Fibroblast of upper back skin (primary cell): ENCODE measurements at regions not wholly inside any gene's neighbourhood (a gene's known extent, or its start where the extent isn't known, plus 50 kb on each side); places are given as distances from the start of the nearest gene placed in this dataset.

Experiments
- DNase-seq: peaks from one replicate; pipeline ENCODE4 v3.0.0-alpha.2; 2013

DNA sequence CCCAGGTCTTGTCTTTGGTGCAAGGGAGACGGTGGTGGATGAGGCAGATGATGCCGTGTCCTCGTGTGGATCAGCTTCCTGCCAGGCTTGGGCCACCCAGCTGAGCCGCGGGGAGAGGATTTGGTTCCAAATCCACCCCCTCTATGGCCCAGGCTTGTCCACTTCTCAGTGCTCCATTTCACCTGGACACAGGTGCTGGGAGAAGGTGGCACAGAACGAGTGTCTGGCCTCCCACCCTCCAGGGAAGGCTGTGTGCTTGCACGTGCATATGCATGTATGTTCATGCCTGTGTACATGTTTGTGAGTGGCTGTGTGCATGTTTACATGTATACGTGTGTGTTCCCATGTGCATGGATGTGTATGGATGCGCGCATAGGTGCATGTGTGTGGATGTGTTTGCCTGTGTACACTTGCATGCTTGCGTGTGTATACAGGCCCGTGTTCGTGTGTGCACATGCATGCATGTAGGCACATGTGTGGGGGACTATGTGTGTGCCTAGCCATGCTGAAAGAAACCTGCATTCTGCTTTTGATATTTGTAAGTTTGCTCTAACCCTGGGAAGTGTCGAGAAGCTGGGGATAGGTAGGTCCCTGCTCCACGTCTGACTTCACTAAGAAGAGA is 196.3 kb downstream of the IRF8 start:
- DNase-seq: no peak

DNA sequence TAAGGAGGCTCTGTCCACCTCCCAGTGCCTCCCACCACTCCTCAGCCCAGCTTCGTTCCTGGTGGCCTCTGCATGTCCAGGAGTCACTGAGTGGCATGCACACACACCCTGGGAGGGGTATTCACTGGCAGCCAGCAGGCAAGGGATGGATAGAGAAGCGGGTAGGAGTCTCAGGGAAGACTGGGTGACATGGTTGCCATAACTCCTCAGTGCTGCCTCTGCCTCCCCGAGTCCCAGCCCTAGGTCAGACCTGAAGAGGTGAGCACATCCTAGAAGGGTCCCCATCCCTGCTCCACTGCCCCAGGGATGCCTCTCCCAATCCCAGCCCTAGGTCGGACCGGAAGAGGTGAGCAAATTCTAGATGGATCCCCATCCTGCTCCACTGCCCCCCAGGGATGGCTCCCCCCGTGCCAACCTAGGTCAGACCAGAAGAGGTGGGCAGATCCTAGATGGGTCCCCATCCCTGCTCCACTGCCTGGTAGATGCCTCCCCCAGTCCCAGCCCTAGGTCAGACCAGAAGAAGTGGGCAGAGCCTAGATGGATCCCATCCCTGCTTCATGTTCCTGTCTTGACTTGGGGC is 197.0 kb downstream of the IRF8 start:
- no peak for DNase-seq

DNA sequence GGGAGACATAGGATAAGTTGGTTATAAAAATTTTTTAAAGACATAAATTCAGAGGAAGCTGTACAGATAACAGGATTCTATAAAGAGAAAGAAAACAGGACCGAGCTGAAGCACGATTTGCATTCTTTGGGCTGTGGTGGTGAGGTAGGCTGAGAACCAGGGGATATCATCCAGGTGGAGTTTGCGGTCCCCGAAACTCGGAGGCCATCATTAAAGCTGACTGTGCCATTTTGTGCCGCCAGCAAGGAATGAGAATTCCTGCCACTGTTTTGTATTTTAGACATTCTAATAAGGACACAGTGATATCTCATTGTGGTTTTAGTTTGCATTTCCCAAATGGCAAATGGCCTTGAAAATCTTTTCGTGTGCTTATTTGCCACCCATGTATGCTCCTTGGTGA is 197.9 kb downstream of the IRF8 start:
- DNase-seq: no peak

DNA sequence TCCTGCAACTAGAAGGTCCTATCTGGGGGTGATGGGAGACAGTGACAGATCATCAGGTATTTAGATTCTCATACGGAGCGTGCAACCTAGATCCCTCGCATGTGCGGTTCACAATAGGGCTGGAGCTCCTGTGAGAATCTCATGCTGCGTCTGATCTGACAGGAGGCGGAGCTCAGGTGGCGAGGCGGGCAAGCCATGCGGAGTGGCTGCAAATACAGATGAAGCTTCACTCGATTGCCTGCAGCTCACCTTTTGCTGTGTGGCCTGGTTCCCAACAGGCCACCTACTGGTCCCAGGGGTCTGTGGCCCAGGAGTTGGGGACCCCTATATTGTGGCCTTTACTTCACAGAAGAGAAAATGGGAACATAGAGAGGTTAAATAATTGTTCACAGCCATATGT is 200.4 kb downstream of the IRF8 start:
- no peak for DNase-seq

DNA sequence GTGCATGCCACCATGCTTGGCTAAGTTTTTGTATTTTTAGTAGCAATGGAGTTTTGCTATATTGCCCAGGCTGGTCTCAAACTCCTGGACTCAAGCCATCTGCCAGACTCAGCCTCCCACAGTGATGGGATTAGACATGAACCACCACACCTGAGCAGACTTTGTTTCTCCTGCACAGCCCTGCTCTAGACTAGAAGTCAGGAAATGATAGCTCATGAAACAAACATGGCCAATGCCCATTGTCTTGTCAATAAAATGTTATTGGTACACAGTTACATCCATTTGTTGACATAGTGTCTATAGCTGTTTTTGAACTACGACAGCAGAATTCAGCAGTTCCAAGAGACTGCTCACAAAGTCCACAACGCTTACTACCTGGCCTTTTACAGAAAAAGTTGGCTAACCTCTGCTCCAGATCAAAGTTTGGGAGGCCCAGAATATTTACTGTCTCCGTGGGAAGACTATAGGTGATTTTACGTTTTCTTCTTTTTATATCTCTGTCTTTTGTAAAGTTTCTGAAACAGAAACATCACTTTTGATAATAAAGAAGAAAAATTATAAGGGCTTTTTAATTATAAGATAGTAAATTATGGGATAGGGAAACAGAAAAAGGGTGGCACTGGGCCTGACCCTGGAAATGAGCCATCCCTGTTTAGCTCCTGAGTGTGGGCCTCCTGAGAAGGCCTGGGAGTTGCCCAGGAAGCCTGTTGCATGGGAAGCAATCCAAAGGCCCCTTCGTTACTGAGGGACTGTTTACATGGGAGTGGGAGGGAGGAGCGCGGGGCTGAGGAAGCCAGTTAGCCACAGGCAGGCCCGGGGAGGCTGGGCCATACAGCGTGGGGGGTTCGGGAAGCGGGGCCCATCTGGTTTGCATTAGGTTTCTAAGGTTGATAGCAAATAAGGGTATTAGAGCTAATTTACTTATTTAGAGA is 201.5 kb downstream of the IRF8 start:
- peak; percentile 45 for DNase-seq

DNA sequence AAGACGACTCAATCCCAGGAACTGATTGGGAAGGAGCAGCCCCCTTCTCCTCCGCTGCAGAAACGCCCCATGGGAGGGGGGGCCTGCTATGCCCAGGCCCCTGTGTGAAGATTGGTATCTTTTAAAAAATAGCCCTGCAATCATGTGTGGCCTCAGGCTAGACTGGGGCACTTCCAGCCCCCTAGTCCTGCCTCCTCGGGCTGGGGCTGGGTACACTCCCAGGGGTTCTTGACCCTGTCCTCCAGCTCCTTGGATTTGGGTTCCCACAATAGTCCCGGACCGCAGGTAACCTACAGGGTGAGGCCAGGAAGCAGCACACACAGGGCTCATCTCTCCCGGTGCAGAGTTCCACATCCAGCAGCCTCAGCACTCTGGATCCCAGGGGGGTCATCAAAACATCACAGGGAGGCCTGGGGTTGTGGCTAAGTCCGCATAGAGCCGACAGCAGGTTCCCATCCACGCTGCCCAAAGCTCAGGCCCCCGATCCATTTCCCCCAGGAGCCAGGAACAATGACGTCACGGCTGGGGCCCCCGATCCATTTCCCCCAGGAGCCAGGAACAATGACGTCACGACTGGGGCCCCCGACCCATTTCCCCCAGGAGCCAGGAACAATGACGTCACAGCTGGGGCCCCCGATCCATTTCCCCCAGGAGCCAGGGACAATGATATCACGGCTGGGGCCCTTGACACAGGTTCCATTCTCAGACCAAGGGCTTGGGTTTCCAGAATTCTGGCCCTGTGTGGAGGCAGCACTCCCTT is 202.4 kb downstream of the IRF8 start:
- DNase-seq: no peak

DNA sequence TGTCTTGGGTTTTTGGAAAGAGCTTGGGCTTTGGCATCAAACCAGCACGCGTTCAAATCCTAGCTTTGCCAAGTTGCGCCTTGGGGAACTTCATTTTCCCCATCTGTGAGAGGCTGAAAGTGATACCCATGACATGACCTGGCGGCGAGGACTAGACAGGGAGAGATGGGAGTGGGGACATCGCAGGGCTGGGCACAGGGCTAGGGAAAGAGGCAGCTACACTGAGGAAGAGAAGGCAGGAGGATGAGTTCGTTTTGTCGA is 202.9 kb downstream of the IRF8 start:
- no peak for DNase-seq

DNA sequence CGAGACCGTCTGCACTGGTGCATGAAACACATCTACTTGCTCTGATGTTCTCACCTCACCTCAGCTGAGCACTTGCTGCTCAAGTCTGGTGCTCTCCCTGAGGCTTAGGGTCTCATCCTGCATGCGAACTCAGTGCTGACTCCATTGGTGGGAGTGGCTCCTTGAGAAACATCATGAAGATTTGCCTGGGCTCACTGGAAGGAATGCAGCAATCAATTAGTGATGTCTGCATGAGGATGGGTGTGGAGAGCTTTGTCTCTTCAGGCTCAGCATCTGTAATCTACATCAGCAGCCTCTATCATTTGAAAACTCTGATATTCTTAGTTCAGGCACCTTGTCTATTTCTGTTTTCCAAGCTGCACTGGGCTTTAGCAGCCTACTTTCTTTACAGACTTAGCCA is 204.4 kb downstream of the IRF8 start:
- no peak for DNase-seq

DNA sequence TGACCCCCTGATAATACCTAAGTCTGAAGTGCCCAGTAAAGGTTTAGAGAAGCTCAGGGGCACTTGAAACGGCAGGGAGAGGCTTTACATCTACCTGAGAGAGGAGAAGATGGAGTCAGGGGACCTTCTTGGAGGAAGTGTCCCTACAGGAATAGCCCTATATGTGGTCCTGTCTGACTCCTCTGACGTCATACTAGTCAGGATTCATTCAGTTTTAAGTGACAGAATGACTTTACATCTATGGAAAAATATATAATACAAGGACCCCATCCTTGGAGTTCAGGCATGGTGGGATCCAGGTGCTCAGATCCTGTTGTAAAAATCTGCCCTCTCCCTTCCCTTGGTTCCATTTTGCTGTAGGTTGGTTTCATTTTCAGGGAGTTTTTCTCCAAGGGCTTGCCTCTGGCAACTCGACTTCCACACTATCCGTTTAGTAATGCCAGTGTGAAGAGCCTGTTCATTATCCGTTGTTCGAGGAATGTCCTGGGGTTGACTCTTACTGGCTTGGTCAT is 205.6 kb downstream of the IRF8 start:
- no peak for DNase-seq

DNA sequence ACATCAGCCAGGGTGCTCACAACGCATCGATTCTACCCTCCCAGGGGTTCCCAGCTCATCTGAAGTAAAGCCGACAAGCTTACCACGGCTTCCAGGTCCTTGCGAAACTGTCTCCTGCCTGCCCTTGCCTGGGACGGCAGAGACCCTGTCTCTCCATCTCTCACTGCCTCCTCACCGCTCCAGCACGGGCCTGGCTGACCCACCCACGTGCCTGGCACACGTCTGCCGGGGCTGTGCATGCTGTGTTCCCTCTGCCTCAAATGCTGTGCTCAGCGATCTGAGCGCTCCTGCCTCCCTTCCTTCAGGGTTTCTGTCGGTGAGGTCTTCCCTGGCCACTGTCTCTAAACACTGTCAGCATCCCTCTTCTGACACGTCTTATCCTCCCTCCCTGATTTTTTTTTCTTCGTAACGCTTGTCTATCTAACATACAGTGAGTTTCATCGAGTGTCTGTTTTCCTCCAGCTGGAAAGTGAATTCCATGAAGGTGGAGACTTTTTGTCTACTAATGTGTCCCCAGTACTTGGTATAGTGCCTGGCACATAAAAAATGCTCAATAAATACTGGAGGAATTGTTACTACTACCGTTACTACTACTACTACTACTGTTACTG is 208.4 kb downstream of the IRF8 start:
- DNase-seq: no peak

DNA sequence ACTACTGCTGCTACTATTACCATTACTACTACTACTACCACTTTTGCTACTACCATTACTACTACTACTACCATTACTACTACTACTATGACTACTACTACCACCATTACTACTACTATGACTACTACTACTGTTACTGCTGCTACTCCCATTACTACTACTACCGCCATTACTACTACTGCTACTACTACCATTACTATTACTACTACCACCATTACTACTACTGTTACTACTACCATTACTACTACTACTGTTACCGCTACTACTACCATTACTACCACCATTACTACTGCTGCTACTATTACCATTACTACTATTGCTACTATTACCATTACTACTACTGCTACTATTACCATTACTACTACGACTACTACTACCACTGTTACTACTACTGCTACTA is 209.1 kb downstream of the IRF8 start:
- no peak for DNase-seq

DNA sequence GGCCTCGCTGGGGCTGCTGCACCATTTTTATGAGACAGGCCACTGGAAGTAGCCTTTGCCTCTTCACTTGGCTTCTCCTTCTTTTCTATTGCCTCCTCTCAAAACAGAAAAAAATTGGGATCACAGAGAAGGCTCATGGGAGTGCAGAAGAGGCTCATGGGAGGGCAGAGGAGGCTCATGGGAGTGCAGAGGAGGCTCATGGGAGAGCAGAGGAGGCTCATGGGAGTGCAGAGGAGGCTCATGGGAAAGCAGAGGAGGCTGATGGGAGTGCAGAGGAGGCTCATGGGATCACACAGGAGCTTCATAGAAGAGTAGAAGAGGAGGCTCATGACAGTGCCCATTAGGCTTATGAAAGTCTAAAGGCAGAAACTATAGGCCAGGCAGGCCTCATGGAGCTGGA is 211.2 kb downstream of the IRF8 start:
- DNase-seq: no peak

DNA sequence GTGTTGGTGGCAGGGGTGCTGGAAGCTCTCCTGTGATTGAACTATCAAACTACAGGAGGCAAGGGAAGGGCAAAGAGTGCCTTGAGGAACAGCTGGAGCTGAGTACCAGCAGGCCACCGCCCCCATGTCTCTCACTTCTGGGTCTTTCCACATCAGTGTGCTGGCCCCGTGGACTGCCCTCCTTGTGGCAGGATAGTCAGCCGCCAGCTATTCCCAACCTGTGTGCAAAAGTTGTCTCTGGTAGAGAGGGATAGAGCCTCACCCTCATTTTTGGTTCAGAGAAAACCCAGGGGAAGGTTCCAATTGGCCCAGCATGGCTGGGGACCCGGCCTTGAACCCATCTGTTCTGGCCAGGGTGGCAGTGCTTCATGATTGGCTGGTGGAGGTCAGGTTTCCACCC is 211.8 kb downstream of the IRF8 start:
- no peak for DNase-seq

DNA sequence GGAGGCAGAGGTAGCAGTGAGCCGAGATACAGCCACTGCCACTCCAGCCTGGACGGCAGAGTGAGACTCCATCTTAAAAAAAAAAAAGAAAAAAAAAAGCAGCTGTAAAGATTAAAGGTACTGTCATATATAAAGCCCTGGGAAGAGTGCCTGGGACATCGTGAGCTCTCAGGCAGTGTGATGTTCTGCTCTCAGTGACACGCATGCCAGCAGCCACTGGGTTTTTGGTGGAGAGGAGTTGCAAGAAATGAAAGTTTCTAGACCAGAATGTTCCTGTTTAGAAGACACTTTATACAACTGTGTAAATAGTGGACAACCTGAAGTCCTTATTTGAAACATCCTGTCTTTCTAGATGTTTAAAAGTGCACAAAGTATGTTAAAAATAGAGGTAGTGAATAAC is 213.2 kb downstream of the IRF8 start:
- DNase-seq: no peak

DNA sequence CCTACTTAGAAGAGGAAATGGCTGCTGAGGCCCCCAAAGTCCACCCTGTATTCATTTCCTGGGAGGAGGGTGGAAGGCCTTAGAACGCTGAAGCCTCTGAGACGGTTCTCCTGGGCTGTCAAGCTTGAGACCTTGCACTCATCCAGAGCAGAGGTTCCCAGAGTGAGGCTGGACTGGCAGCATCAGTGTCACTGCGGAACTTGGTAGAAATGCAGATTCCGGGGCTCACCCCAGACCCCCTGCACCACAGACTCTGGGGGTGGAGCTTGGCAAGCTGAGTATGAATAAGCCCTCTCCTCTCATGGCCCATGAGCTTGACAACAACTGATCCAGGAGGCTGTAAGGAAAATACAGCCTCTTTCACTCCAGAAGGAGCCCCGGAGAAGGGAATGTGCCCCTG is 218.3 kb downstream of the IRF8 start:
- no peak for DNase-seq

DNA sequence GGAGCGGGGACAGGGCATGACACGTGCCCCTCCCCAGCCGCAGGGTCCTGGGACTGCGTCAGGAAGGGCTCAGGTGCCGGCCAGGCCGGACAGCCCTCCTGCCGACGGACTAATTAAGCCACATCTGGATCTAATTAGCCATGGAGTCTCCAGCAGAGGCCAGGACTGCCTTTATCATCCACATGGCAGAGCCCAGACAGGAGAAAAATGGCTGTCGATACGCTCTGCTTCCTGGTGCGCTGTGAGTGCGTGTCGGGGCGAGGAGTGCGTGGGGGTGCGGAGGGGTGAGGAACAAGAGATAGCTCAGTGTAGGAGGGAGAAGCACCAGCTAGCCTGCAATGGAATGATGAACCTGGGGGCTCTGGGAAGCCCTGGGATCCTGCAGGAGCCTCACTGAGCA is 218.8 kb downstream of the IRF8 start:
- peak; percentile 18 for DNase-seq

DNA sequence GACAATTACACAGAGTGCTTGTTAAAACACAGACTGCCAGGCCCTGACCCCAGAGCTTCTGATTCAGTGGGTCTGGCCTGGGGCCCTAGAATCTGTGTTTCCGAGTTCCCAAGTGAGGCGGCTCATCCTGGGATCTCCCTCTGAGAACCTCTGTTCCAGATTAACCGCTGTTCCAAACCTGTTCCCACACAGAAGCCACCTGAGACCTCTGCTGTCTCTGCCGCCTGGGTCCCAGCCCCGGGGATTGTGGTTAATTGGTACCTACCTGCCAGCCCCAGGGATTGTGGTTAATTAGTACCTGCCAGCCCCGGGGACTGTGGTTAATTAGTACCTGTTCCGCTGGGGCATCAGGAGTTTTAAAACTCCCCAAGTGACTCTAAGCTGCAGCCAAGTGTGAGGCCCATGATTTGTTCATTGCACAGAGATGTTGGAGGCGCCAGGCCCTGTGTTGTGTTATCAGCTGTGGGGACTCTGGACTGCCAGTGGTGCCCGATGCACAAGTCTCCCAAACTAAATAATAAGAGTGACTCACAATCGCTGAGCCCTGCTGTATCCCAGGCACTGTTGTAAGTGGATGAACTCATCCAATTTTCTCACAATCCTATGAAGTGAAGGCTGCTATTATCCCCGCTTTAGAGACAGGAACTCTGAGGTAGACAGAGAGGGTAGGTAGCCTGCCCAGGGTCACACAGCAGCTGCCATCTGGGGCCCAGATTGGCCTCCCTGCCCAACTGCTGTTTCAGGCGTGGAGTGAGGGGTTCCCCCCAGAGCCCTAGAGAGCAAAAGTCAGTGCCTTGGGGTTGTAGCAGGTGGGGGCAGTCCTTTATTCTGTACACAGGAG is 219.7 kb downstream of the IRF8 start:
- no peak for DNase-seq

DNA sequence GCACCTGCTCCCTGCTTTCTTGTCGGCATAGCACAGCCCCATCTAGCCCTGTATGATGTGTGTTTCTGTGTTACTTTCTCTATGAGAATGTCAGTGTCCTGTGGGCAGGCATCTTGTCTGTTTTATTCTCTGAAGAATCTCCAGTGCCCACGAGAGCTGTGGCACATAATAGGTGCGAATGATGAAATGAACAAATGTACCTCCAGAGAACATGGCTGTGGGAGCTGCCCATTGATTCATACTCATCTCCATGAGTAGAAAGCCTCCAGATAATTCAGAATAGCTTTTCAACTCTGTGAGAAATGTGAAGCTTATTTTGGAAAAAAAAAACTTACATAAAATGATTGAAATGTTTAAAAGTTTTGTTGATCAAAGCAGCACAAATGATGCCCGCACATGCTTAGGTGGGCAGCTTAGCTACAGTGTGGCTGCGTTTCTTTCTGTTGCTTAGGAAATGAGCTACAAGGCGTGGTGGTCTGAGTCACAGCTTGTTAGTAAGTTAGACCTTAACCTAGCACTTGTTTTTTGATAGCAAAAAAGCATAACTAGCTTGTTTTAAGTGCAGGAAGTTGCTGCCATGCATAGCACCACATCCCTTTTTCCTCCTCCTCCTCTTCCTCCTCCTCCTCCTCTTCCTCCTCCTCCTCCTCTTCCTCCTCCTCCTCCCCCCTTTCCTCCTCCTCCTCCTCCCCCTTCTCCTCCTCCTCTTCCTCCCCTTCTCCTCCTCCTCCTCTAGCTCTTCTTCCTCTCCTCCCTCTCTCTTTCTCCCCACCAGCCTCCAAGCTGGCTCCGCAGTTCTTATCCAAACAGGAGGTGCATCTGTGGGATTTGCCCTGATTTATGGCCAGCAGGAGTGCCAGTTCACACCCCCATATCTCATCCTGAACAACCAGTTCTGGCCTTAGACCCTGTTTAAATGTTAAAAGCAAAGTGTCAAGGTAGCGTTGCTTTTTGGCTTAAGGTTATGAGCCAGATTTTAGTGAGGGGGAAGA is 221.5 kb downstream of the IRF8 start:
- DNase-seq: no peak

DNA sequence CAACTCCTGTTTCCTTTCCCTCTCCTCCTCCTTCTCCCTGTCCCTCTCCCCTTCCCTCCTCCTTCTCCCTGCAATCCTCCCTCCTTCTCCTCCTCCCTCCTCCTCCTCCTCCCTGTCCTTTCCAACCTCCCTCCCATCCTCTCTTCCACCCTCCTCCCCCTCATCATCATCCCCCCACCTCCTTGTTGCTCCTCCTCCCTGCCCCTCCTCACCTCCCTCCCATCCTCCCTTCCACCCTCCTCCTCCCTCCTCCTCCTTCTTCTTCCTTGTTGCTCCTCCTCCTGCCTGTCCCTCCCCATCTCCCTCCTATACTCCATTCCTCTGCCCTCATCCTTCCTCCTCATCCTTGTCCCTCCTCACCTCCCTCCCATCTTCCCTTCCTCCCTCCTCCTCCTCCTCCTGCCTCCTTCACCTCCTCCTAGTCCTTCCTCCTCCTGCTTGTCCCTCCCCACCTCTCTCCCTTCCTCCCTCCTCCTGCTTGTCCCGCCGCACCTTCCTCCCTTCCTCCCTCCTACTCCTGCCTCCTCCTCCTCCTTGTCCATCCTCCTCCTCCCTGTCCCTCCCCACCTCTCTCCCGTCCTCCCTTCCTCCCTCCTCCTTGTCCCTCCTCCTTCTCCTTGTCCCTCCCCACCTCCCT is 222.5 kb downstream of the IRF8 start:
- DNase-seq: no peak

DNA sequence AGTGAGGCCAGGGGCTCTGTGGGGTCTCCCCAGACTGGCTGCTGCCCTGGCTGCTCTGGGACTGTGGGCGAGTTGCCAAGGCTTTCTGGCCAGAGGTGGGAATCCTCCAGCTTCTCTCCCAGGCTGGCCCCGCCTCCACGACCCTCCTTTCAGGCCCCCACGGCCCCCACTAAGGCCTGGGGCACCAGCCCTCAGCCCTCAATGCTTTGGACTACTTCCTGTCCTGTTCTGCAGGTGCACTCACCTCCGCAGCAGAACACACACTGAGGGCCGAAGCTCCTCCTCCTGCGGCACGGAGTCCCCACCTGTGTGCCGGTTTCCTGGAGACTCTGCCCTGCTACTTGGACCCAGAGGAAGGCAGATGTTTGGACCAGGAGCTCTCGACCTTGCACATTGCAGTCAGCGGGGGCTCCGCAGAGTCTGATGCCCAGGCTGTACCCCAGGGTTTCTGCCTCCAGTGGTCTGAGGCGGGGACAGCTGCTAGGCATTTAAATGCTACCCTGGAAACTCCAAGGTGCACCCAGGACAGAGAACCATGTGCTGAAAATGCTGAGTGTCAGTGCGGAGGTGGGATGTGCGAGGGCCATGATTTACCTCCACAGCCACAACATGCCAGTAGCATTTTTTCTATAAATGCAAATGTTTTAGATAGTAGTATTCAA is 223.8 kb downstream of the IRF8 start:
- no peak for DNase-seq
